GM12878 (cell line): ENCODE measurements at regions not wholly inside any gene's neighbourhood (a gene's known extent, or its start where the extent isn't known, plus 50 kb on each side); places are given as distances from the start of the nearest gene placed in this dataset.

ENCODE experiments used
- CTCF ChIP-seq, 3 experiments: IDR thresholded peaks in 2 of 3; conservative IDR thresholded peaks in 1 of 3; 2 replicates each; pipeline ENCODE4 v1.5.1; 2011; ENCODE audit warnings: low read depth in 3 of 3, low read length in 3 of 3, mild to moderate bottlenecking in 3 of 3, control low read depth in 2 of 3, moderate library complexity in 2 of 3, inconsistent platforms in 1 of 3, mixed read lengths in 1 of 3; ENCODE audit not compliant: control insufficient read depth in 2 of 3, insufficient read depth in 1 of 3; ENCODE audit errors: extremely low read depth in 1 of 3
- EP300 ChIP-seq, 2 experiments: fragments of 150-350 bp in 1 of 2; IDR thresholded peaks; 2 replicates each; pipeline ENCODE4 v1.6.1; 2011 to 2012; ENCODE audit warnings: low read depth in 2 of 2, low read length in 2 of 2, borderline replicate concordance in 1 of 2, improper control_type of control experiment in 1 of 2, inconsistent platforms in 1 of 2; ENCODE audit not compliant: control insufficient read depth in 1 of 2
- EZH2 ChIP-seq: IDR thresholded peaks from 2 replicates; pipeline ENCODE4 v1.6.1; 2012; ENCODE audit warnings: low read depth, mild to moderate bottlenecking, control low read depth, inconsistent platforms, low read length, borderline replicate concordance; ENCODE audit not compliant: control insufficient read depth
- MAX ChIP-seq: IDR thresholded peaks from 2 replicates; pipeline ENCODE4 v1.6.1; 2012; ENCODE audit warnings: low read depth, low read length, improper control_type of control experiment
- PBX3 ChIP-seq: IDR thresholded peaks from 2 replicates; pipeline ENCODE4 v1.6.1; 2011; ENCODE audit warnings: mild to moderate bottlenecking, low read depth, low read length, moderate library complexity; ENCODE audit not compliant: insufficient replicate concordance
- POLR2A ChIP-seq: IDR thresholded peaks from 2 replicates; pipeline ENCODE4 v1.6.1; 2011; ENCODE audit warnings: low read depth, mild to moderate bottlenecking, low read length
- REST ChIP-seq: IDR thresholded peaks from 2 replicates; pipeline ENCODE4 v1.6.1; 2012; ENCODE audit warnings: mild to moderate bottlenecking, low read depth, low read length
- TCF3 ChIP-seq: IDR thresholded peaks from 2 replicates; pipeline ENCODE4 v1.6.1; 2012; ENCODE audit warnings: low read depth, mild to moderate bottlenecking, low read length, borderline replicate concordance; ENCODE audit not compliant: insufficient read depth
- ZZZ3 ChIP-seq: IDR thresholded peaks from 2 replicates; pipeline ENCODE4 v1.6.1; 2011; ENCODE audit warnings: low read depth; ENCODE audit not compliant: control insufficient read depth, insufficient read length

- TF ChIP-seq TCF3 (no peak), POLR2A (no peak), ZZZ3 (no peak), MAX (no peak), PBX3 (no peak), EZH2 (no peak), EP300 (IDR thresholded peaks at IDR 0.05; ENCODE audit: borderline replicate concordance in 1 of 2, control insufficient read depth in 1 of 2, low read depth in 2 of 2, low read length in 2 of 2) (no peak), REST (no peak), CTCF (IDR thresholded peaks at IDR 0.05 in 2 of 3, conservative IDR thresholded peaks at IDR 0.05 in 1 of 3; ENCODE audit: control insufficient read depth in 2 of 3, extremely low read depth in 1 of 3, insufficient read depth in 1 of 3, low read depth in 3 of 3, low read length in 3 of 3) (no peak)
Measured at GRCh38 chr6:125444006-125444923, 142.5 kb upstream of the HDDC2 start.
